ENCODE measurements at regions not wholly inside any gene's neighbourhood (a gene's known extent, or its start where the extent isn't known, plus 50 kb on each side); places are given as distances from the start of the nearest gene placed in this dataset.
"Not testable (repeated sequence)": the region's sequence is repeated elsewhere in the genome, so short reads cannot be mapped to it uniquely, and the experiment has no call there.

- Histone ChIP-seq H4K20me1 (ENCODE audit: control insufficient read depth, insufficient read depth, insufficient read length) (no peaks in the 10 kb centered on the region), H3K18ac (ENCODE audit: insufficient read length, low read depth, low read length) (no peak overlapping the region), H3K9ac (ENCODE audit: extremely low read depth, insufficient read length, low read length) (no peak overlapping the region)
Measured at GRCh38 chr21:13854638-13855037, 245.1 kb downstream of the POTED start.

GRCh38 chr21:13850808-13851207 lies 241.2 kb downstream of the POTED start:
- H2BK20ac ChIP-seq (ENCODE audit: low read depth, low read length, poor library complexity, severe bottlenecking); H3K9ac ChIP-seq (ENCODE audit: extremely low read depth, insufficient read length, low read length); H2BK15ac ChIP-seq (ENCODE audit: low read depth, low read length); H3K79me1 ChIP-seq (ENCODE audit: insufficient read depth, low read depth, low read length, poor library complexity, severe bottlenecking); H3K56ac ChIP-seq (ENCODE audit: insufficient read length, low read depth, low read length); H2BK12ac ChIP-seq (ENCODE audit: insufficient read length, low read depth, low read length); H3K14ac ChIP-seq (ENCODE audit: insufficient read depth, low read length); H4K5ac ChIP-seq (ENCODE audit: insufficient read length, low read depth, low read length); H3K4me1 Mint-ChIP-seq; DNase-seq; H3K18ac ChIP-seq (ENCODE audit: insufficient read length, low read depth, low read length); H3K27me3 ChIP-seq (ENCODE audit: insufficient read depth, low read length); H2AK5ac ChIP-seq (ENCODE audit: insufficient read length, low read length); H3K23me2 ChIP-seq (ENCODE audit: insufficient read length, low read depth, low read length, poor library complexity, severe bottlenecking); H3K4me2 ChIP-seq (ENCODE audit: insufficient read depth, insufficient read length, low read length); H3K4ac ChIP-seq (ENCODE audit: low read depth, low read length); H3K4me3 Mint-ChIP-seq; H4K91ac ChIP-seq (ENCODE audit: insufficient read length, low read depth, low read length); H2BK120ac ChIP-seq (ENCODE audit: low read depth, low read length, poor library complexity, severe bottlenecking); H3K79me2 ChIP-seq (ENCODE audit: insufficient read depth, low read length); H4K8ac ChIP-seq (replicated peaks; ENCODE audit: insufficient read length, low read depth, low read length); H3K27ac ChIP-seq (ENCODE audit: insufficient read length, low read depth, low read length); H2AFZ ChIP-seq (ENCODE audit: low read length); H2BK5ac ChIP-seq (ENCODE audit: insufficient read length, low read length); H3K23ac ChIP-seq (ENCODE audit: insufficient read length, low read depth, low read length); H3K27me3 Mint-ChIP-seq (ENCODE audit: low read depth); H3T11ph ChIP-seq (ENCODE audit: low read length); H3K27ac Mint-ChIP-seq; H3K4me1 ChIP-seq (ENCODE audit: insufficient read depth, low read length); H4K20me1 ChIP-seq (ENCODE audit: control insufficient read depth, insufficient read depth, insufficient read length): not testable (repeated sequence)
- H3K9me3 ChIP-seq (ENCODE audit: control insufficient read depth, low read depth, low read length), result peaks cover 77% of the 10 kb centered on the region
- peaks cover 8 to 29% (median 27%) of the 10 kb centered on the region in 3 experiments; a peak in 6 of 7 replicates for H3K36me3 Mint-ChIP-seq (ENCODE audit: insufficient read depth in 1 of 3, low read depth in 3 of 3)
- H3K9me3 Mint-ChIP-seq, result peaks cover 89 to 94% of the 10 kb centered on the region in 2 experiments
- WGBS (ENCODE audit: extremely low coverage, insufficient read length, low lambda C conversion rate), result no CpG with 5 or more reads among the region's 7 CpGs

More at GRCh38 chr21:13854638-13855037, 245.1 kb downstream of the POTED start:
- DNase-seq, result no peak
- no peak overlapping the region for H2BK120ac ChIP-seq (ENCODE audit: low read depth, low read length, poor library complexity, severe bottlenecking)
- H3K4me1 ChIP-seq (ENCODE audit: insufficient read depth, low read length), result no peaks in the 10 kb centered on the region
- H3K14ac ChIP-seq (ENCODE audit: insufficient read depth, low read length), result no peak overlapping the region
- Mint-ChIP-seq H3K27ac (no peak overlapping the region), H3K27me3 (ENCODE audit: low read depth) (no peaks in the 10 kb centered on the region; the same call in none of the 2 replicates), H3K9me3 (peaks cover 95 to 98% of the 10 kb centered on the region in 2 experiments), H3K4me3 (no peak overlapping the region), H3K36me3 (ENCODE audit: insufficient read depth in 1 of 3, low read depth in 3 of 3) (peaks cover 13 to 45% (median 35%) of the 10 kb centered on the region in 3 experiments; a peak in 6 of 7 replicates), H3K4me1 (no peaks in the 10 kb centered on the region)
- WGBS (ENCODE audit: extremely low coverage, insufficient read length, low lambda C conversion rate), result no CpG with 5 or more reads among the region's 7 CpGs
- H3K79me1 ChIP-seq (ENCODE audit: insufficient read depth, low read depth, low read length, poor library complexity, severe bottlenecking), result no peaks in the 10 kb centered on the region
- no peak overlapping the region for H2BK12ac ChIP-seq (ENCODE audit: insufficient read length, low read depth, low read length)
- H3T11ph ChIP-seq (ENCODE audit: low read length), result no peak overlapping the region
- no peak overlapping the region for H4K91ac ChIP-seq (ENCODE audit: insufficient read length, low read depth, low read length)
- H3K23me2 ChIP-seq (ENCODE audit: insufficient read length, low read depth, low read length, poor library complexity, severe bottlenecking), result no peaks in the 10 kb centered on the region
- H3K9me3 ChIP-seq (ENCODE audit: control insufficient read depth, low read depth, low read length), result peaks cover 78% of the 10 kb centered on the region
- no peak overlapping the region for H2BK15ac ChIP-seq (ENCODE audit: low read depth, low read length)
- no peak overlapping the region for H3K27ac ChIP-seq (ENCODE audit: insufficient read length, low read depth, low read length)
- no peak overlapping the region for H3K23ac ChIP-seq (ENCODE audit: insufficient read length, low read depth, low read length)
- no peak overlapping the region for H2AK5ac ChIP-seq (ENCODE audit: insufficient read length, low read length)
- no peak overlapping the region for H3K4me2 ChIP-seq (ENCODE audit: insufficient read depth, insufficient read length, low read length)
- no peak overlapping the region for H2AFZ ChIP-seq (ENCODE audit: low read length)
- TF ChIP-seq CTCF (conservative IDR thresholded peaks at IDR 0.05), result no peak
- H4K5ac ChIP-seq (ENCODE audit: insufficient read length, low read depth, low read length), result no peak overlapping the region
- H3K56ac ChIP-seq (ENCODE audit: insufficient read length, low read depth, low read length), result no peak overlapping the region
- no peaks in the 10 kb centered on the region for H3K27me3 ChIP-seq (ENCODE audit: insufficient read depth, low read length)
- no peak overlapping the region for H2BK5ac ChIP-seq (ENCODE audit: insufficient read length, low read length)
- H2BK20ac ChIP-seq (ENCODE audit: low read depth, low read length, poor library complexity, severe bottlenecking), result no peak overlapping the region
- no peak overlapping the region for H3K4ac ChIP-seq (ENCODE audit: low read depth, low read length)
- H4K8ac ChIP-seq (replicated peaks; ENCODE audit: insufficient read length, low read depth, low read length), result no peak overlapping the region
- no peaks in the 10 kb centered on the region for H3K79me2 ChIP-seq (ENCODE audit: insufficient read depth, low read length)

Data from H9 (cell line).